Kidney (tissue), 13 donors: ENCODE measurements at regions not wholly inside any gene's neighbourhood (a gene's known extent, or its start where the extent isn't known, plus 50 kb on each side); places are given as distances from the start of the nearest gene placed in this dataset.
A peak's percentile ranks its signal among the peaks of the same experiment; 100 is the strongest.
"Not testable (repeated sequence)": the region's sequence is repeated elsewhere in the genome, so short reads cannot be mapped to it uniquely, and the experiment has no call there.

Experiments used
- DNase-seq, 5 donors: peaks; one replicate each; pipeline ENCODE4 v3.0.0-alpha.2; 2013 to 2020
- FAIRE-seq: peaks from 2 replicates; lab custom pipeline; 2012; peaks lifted over from hg19 to GRCh38; lab: Jason Lieb, UNC
- H3K27ac ChIP-seq, 2 donors: one replicate each; pipeline ENCODE4 v1.7.0; 2013; ENCODE audit warnings: low read depth in 2 of 2, low read length in 2 of 2, inconsistent platforms in 1 of 2
- H3K27me3 ChIP-seq: one replicate; pipeline ENCODE4 v1.7.1; 2013; ENCODE audit warnings: low read length, inconsistent platforms; ENCODE audit not compliant: control insufficient read depth, insufficient read depth
- H3K36me3 ChIP-seq, 3 donors: one replicate each; pipeline versions ENCODE4 v1.7.0 to v1.7.1; 2013; ENCODE audit warnings: low read length in 3 of 3, control low read depth in 1 of 3, inconsistent platforms in 1 of 3; ENCODE audit not compliant: insufficient read depth in 3 of 3, control insufficient read depth in 2 of 3
- H3K4me1 ChIP-seq, 3 donors: one replicate each; pipeline versions ENCODE4 v1.7.0 to v1.7.1; 2013; ENCODE audit warnings: low read length in 3 of 3, inconsistent platforms in 1 of 3, low read depth in 1 of 3; ENCODE audit not compliant: control insufficient read depth in 2 of 3, insufficient read depth in 2 of 3
- H3K4me3 ChIP-seq, 3 donors: one replicate each; pipeline versions ENCODE4 v1.7.0 to v1.8.1; 2013; ENCODE audit warnings: low read length in 3 of 3, control low read depth in 1 of 3, inconsistent platforms in 1 of 3
- H3K9ac ChIP-seq, 3 donors: one replicate each; pipeline versions ENCODE4 v1.7.0 to v1.7.1; 2013; ENCODE audit warnings: low read length in 3 of 3, control low read depth in 1 of 3, inconsistent platforms in 1 of 3
- H3K9me3 ChIP-seq, 3 donors: one replicate each; pipeline versions ENCODE4 v1.7.0 to v1.7.1; 2013; ENCODE audit warnings: low read length in 3 of 3, control low read depth in 1 of 3, inconsistent platforms in 1 of 3; ENCODE audit not compliant: control insufficient read depth in 2 of 3, insufficient read depth in 1 of 3
- CTCF ChIP-seq: IDR thresholded peaks from 3 replicates; pipeline ENCODE4 v1.5.1; 2012; ENCODE audit warnings: mild to moderate bottlenecking, moderate library complexity, borderline replicate concordance; ENCODE audit not compliant: insufficient read depth; ENCODE audit errors: extremely low read depth
- intact Hi-C: fragments of 100-400 bp; cut with DNase I; formaldehyde crosslinking; loops from one replicate; pipeline ENCODE4 v1.11.1; 2022
- donor health status: control.
- donor health status: control.
- donor health status: control.
- donor health status: control.
- donor health status: control.
- donor health status: DM: yes; HTN: yes; CAD: no.
- donor health status: Normal renal cell carcinoma (clear cell type).

GRCh38 chr13:64083811-64084210 lies 2668.2 kb upstream of the PCDH20 start:
- intact Hi-C loops: no loop called here
- Histone ChIP-seq H3K4me3 (no peak overlapping the region), H3K9ac (no peak overlapping the region), H3K27ac (no peak overlapping the region), H3K4me1 (no peaks in the 10 kb centered on the region), H3K27me3 (no peaks in the 10 kb centered on the region), H3K36me3 (no peaks in the 10 kb centered on the region), H3K9me3 (no peaks in the 10 kb centered on the region)
- DNase-seq (no peak), FAIRE-seq (no peak)
- TF ChIP-seq CTCF: no peak

- Histone ChIP-seq H3K4me1 (no peaks in the 10 kb centered on the region), H3K36me3 (no peaks in the 10 kb centered on the region), H3K27ac (no peak overlapping the region), H3K9me3 (no peaks in the 10 kb centered on the region), H3K9ac (no peak overlapping the region), H3K4me3 (no peak overlapping the region), H3K27me3 (no peaks in the 10 kb centered on the region)
- no peak for TF ChIP-seq CTCF
- intact Hi-C loops: no loop called here
- DNase-seq: no peak
- FAIRE-seq: no peak
Measured at GRCh38 chr13:64083396-64083795, 2667.7 kb upstream of the PCDH20 start.

GRCh38 chr13:64078480-64078936 lies 2662.9 kb upstream of the PCDH20 start:
- FAIRE-seq: no peak
- no peaks in the 10 kb centered on the region for H3K27me3 ChIP-seq
- H3K4me1 ChIP-seq: no peaks in the 10 kb centered on the region
- no peak overlapping the region for H3K4me3 ChIP-seq
- no peak for TF ChIP-seq CTCF
- no peak overlapping the region for H3K27ac ChIP-seq
- peak in 1 of 5 donors; percentile 58 for DNase-seq
- H3K9me3 ChIP-seq: no peaks in the 10 kb centered on the region
- intact Hi-C loops: no loop called here
- H3K9ac ChIP-seq: no peak overlapping the region
- no peaks in the 10 kb centered on the region for H3K36me3 ChIP-seq

DNA sequence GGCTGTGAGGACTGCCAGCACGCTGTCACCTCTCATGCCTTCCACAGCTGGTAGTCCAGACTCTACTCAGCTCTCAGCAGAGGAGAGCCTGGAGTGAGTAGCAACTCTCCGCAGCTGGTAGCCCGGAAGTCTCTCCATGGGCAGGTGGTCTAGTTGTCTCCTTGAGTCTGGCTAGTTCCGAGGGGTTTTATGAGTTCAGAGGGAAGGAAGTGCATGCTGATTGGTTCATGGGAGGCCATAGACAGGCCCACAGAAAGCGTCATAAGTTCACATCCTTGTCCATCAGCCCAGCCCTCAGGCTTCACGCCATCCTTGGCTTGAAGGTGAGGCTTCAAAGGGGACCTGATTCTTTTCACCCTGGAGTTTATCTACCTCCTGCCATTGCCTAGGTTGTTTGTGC lies 2662.4 kb upstream of the PCDH20 start:
- no peaks in the 10 kb centered on the region for H3K27me3 ChIP-seq
- no peaks in the 10 kb centered on the region for H3K36me3 ChIP-seq
- FAIRE-seq (no peak), DNase-seq (no peak)
- no peak overlapping the region for H3K27ac ChIP-seq
- no peaks in the 10 kb centered on the region for H3K9me3 ChIP-seq
- H3K9ac ChIP-seq: no peak overlapping the region
- H3K4me3 ChIP-seq: no peak overlapping the region
- no peaks in the 10 kb centered on the region for H3K4me1 ChIP-seq
- intact Hi-C loops: no loop called here
- TF ChIP-seq CTCF: no peak

- peak in 1 of 5 donors; percentile 68 for DNase-seq
- H3K4me1 ChIP-seq, H3K9me3 ChIP-seq, H3K36me3 ChIP-seq, H3K9ac ChIP-seq, H3K27me3 ChIP-seq, H3K4me3 ChIP-seq, FAIRE-seq, intact Hi-C loops, H3K27ac ChIP-seq: not testable (repeated sequence)
Measured at GRCh38 chr13:64077132-64077835, 2661.6 kb upstream of the PCDH20 start.
